ENCODE measurements at regions not wholly inside any gene's neighbourhood (a gene's known extent, or its start where the extent isn't known, plus 50 kb on each side); places are given as distances from the start of the nearest gene placed in this dataset.
"Not testable (repeated sequence)": the region's sequence is repeated elsewhere in the genome, so short reads cannot be mapped to it uniquely, and the experiment has no call there.

DNA sequence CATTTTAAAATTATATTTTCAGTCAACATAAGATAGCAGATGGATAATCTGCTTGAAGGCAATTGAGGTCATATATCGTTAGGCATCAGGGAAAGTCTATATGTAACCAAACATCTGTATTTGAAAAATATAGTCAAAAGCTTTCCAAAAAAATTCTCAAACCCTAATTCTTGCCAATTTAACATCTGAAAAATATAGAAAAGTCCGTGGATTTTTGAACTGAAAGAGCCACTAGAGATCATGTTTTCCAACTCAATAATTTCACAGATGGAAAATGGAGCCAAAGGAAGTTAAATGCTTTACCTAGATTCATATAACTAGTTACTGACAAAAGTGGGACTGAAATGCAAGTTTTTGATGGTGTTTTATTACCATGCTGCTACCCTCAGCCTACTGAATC, 185.1 kb upstream of the ZNF804A start:
- no peak for DNase-seq (ENCODE audit: low spot score)
- in situ Hi-C loops (cut with MboI; ENCODE audit: low pct_unique_long_range_greater_than_20kb, low sequenced_read_pairs, unreplicated experiment): no loop called here
- TF ChIP-seq CTCF (IDR thresholded peaks at IDR 0.05; ENCODE audit: extremely low read depth, insufficient read depth, missing control alignments): no peak

DNA sequence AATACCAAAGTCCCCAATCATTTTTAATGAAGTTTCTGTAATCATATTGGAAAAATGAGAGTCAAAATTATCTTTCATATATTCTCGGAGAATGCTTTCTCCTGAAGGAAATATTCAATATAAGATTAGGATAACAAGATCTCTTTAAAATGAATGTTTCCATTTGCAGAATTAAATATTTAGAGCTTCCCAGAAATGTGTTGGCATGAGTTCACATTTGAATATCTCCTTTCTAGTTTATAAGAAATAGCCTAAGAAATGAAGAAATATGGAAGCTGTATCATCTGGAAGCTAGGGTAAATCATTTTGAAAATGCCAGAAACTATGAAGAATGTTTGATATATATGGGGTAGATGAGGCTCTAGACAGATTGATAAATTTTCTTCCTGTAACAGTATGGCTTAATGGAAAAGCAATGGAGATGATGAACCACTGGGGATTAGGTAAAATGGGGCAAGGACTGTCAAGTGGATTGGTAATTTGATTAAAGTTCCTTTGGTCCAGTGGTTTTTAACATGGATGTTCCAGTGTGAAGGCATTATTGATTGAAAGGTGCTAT, 184.6 kb upstream of the ZNF804A start:
- no peak for TF ChIP-seq CTCF (IDR thresholded peaks at IDR 0.05; ENCODE audit: extremely low read depth, insufficient read depth, missing control alignments)
- no peak for DNase-seq (ENCODE audit: low spot score)
- in situ Hi-C loops (cut with MboI; ENCODE audit: low pct_unique_long_range_greater_than_20kb, low sequenced_read_pairs, unreplicated experiment): no loop called here

DNA sequence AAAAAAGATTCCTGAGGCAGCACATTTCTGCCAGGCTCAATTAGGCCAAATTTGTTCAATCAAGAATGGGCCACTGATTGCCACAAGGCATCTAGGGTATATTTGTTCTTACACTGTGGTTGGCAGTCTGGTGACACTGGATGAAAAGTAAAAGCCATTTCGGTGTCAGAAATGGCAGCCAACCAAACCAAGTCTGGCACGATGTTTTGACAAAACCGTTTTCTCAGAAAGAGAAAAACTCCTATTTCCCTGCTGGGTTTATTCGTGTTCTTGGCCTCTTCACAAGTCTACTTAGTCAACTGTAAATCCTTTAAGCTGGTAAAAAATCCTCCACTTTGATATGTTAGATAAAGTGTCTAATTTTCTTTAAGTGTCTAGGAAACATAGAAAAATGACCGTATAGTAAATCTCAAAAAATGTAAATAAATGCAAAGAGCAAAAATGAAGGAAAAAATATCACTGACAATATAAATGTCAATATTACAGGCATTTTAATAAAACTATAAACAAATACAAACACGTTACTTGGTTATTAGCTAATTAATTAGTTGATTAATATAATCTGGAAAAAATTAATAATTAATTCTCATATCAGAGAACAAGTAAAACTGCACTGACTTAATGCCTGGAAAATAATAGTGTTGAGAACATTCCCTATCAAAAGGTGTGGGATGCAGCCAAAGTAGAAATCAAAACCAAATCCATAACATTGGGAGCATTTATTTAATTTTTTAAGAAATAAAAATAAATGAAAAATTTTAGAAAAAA, 182.0 kb upstream of the ZNF804A start:
- in situ Hi-C loops (cut with MboI; ENCODE audit: low pct_unique_long_range_greater_than_20kb, low sequenced_read_pairs, unreplicated experiment): no loop called here
- TF ChIP-seq CTCF (IDR thresholded peaks at IDR 0.05; ENCODE audit: extremely low read depth, insufficient read depth, missing control alignments): no peak
- DNase-seq (ENCODE audit: low spot score): no peak

GRCh38 chr2:184419744-184420143, 178.6 kb upstream of the ZNF804A start:
- in situ Hi-C loops (cut with MboI; ENCODE audit: low pct_unique_long_range_greater_than_20kb, low sequenced_read_pairs, unreplicated experiment): no loop called here
- no peak for TF ChIP-seq CTCF (IDR thresholded peaks at IDR 0.05; ENCODE audit: extremely low read depth, insufficient read depth, missing control alignments)
- no peak for DNase-seq (ENCODE audit: low spot score)

DNA sequence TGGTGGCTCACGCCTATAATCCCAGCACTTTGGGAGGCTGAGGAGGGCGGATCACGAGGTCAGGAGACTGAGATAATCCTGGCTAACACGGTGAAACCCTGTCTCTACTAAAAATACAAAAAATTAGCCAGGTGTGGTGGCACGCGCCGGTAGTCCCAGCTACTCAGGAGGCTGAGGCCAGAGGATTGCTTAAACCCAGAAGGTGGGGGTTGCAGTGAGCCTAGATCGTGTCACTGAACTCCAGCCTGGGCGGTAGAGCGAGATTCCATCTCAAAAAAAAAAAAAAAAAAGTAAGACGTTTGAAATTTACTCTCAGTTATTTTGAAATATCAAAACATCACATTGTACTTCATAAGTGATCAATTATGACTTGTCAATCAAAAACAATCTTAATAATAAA, 176.9 kb upstream of the ZNF804A start:
- DNase-seq (ENCODE audit: low spot score); in situ Hi-C loops (cut with MboI; ENCODE audit: low pct_unique_long_range_greater_than_20kb, low sequenced_read_pairs, unreplicated experiment): not testable (repeated sequence)

GRCh38 chr2:184425083-184425482, 173.2 kb upstream of the ZNF804A start:
- no peak for TF ChIP-seq CTCF (IDR thresholded peaks at IDR 0.05; ENCODE audit: extremely low read depth, insufficient read depth, missing control alignments)
- no peak for DNase-seq (ENCODE audit: low spot score)
- in situ Hi-C loops (cut with MboI; ENCODE audit: low pct_unique_long_range_greater_than_20kb, low sequenced_read_pairs, unreplicated experiment): no loop called here

- DNase-seq (ENCODE audit: low spot score): peak; percentile 26
- in situ Hi-C loops (cut with MboI; ENCODE audit: low pct_unique_long_range_greater_than_20kb, low sequenced_read_pairs, unreplicated experiment): no loop called here
- TF ChIP-seq CTCF (IDR thresholded peaks at IDR 0.05; ENCODE audit: extremely low read depth, insufficient read depth, missing control alignments): no peak
Measured at GRCh38 chr2:184444217-184444616, 154.1 kb upstream of the ZNF804A start.
